ENCODE measurements at regions not wholly inside any gene's neighbourhood (a gene's known extent, or its start where the extent isn't known, plus 50 kb on each side); places are given as distances from the start of the nearest gene placed in this dataset.

GRCh38 chr6:100057941-100058340 is 63.9 kb upstream of the MCHR2 start:
- TF ChIP-seq, protein P1, sequence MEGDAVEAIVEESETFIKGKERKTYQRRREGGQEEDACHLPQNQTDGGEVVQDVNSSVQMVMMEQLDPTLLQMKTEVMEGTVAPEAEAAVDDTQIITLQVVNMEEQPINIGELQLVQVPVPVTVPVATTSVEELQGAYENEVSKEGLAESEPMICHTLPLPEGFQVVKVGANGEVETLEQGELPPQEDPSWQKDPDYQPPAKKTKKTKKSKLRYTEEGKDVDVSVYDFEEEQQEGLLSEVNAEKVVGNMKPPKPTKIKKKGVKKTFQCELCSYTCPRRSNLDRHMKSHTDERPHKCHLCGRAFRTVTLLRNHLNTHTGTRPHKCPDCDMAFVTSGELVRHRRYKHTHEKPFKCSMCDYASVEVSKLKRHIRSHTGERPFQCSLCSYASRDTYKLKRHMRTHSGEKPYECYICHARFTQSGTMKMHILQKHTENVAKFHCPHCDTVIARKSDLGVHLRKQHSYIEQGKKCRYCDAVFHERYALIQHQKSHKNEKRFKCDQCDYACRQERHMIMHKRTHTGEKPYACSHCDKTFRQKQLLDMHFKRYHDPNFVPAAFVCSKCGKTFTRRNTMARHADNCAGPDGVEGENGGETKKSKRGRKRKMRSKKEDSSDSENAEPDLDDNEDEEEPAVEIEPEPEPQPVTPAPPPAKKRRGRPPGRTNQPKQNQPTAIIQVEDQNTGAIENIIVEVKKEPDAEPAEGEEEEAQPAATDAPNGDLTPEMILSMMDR (IDR thresholded peaks at IDR 0.05; ENCODE audit: insufficient read depth, low read length) = no peak
- TF ChIP-seq, protein P2, sequence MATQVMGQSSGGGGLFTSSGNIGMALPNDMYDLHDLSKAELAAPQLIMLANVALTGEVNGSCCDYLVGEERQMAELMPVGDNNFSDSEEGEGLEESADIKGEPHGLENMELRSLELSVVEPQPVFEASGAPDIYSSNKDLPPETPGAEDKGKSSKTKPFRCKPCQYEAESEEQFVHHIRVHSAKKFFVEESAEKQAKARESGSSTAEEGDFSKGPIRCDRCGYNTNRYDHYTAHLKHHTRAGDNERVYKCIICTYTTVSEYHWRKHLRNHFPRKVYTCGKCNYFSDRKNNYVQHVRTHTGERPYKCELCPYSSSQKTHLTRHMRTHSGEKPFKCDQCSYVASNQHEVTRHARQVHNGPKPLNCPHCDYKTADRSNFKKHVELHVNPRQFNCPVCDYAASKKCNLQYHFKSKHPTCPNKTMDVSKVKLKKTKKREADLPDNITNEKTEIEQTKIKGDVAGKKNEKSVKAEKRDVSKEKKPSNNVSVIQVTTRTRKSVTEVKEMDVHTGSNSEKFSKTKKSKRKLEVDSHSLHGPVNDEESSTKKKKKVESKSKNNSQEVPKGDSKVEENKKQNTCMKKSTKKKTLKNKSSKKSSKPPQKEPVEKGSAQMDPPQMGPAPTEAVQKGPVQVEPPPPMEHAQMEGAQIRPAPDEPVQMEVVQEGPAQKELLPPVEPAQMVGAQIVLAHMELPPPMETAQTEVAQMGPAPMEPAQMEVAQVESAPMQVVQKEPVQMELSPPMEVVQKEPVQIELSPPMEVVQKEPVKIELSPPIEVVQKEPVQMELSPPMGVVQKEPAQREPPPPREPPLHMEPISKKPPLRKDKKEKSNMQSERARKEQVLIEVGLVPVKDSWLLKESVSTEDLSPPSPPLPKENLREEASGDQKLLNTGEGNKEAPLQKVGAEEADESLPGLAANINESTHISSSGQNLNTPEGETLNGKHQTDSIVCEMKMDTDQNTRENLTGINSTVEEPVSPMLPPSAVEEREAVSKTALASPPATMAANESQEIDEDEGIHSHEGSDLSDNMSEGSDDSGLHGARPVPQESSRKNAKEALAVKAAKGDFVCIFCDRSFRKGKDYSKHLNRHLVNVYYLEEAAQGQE (IDR thresholded peaks at IDR 0.05; ENCODE audit: insufficient replicate concordance, low read depth) = no peak
- TF ChIP-seq POLR2AphosphoS5 (IDR thresholded peaks at IDR 0.05; ENCODE audit: low read depth) (no peak), SPI1 (IDR thresholded peaks at IDR 0.05; ENCODE audit: borderline replicate concordance, low read depth) (no peak), GABPA (IDR thresholded peaks at IDR 0.05; ENCODE audit: low read depth) (no peak)

Measured in HL-60 (cell line).